ENCODE measurements at regions not wholly inside any gene's neighbourhood (a gene's known extent, or its start where the extent isn't known, plus 50 kb on each side); places are given as distances from the start of the nearest gene placed in this dataset.

DNA sequence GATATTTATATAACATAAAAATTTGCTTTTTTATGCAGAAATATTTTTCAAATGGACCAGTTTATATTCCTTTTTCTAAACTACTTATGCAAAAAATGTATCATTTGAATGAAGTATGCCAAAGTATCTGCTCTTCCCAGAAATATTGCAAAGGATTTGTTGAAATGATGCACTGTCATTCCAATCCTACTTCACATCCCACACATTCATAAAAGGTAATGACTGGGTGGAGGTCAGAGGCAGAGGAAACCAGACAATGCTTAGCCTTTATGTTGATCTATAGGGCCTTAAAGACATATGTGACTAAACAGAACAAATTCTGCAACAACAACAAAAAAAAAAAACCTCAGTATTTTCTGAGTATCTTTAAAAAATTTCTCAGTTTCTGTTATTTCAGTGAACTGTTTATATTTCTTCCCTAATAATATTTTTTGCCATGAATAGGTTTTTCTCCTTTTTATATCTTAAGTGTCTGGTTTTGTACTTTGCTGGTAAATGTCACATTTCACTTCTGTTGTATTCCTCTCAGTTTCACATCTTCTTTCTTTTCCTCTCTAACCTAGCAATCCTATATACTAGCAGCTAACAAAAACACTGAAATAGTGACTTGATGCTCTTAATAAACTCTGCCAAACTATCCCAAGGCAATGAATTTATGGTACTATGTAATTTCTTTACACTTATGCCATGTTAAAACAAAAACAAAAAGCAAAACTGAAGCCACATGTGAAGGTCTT lies 374.1 kb downstream of the BCKDHB start:
- Histone ChIP-seq H3K36me3 (no peaks in the 10 kb centered on the region), H3K27ac (no peak overlapping the region), H3K9me3 (no peaks in the 10 kb centered on the region), H3K4me1 (no peaks in the 10 kb centered on the region), H3K4me3 (no peak overlapping the region), H3K27me3 (no peaks in the 10 kb centered on the region), H3K9ac (ENCODE audit: low read depth in 2 of 2, low read length in 2 of 2) (no peak overlapping the region)
- intact Hi-C loops (cut with DNase I): no loop called here
- DNase-seq: no peak
- TF ChIP-seq, protein P1, sequence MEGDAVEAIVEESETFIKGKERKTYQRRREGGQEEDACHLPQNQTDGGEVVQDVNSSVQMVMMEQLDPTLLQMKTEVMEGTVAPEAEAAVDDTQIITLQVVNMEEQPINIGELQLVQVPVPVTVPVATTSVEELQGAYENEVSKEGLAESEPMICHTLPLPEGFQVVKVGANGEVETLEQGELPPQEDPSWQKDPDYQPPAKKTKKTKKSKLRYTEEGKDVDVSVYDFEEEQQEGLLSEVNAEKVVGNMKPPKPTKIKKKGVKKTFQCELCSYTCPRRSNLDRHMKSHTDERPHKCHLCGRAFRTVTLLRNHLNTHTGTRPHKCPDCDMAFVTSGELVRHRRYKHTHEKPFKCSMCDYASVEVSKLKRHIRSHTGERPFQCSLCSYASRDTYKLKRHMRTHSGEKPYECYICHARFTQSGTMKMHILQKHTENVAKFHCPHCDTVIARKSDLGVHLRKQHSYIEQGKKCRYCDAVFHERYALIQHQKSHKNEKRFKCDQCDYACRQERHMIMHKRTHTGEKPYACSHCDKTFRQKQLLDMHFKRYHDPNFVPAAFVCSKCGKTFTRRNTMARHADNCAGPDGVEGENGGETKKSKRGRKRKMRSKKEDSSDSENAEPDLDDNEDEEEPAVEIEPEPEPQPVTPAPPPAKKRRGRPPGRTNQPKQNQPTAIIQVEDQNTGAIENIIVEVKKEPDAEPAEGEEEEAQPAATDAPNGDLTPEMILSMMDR (IDR thresholded peaks at IDR 0.05): no peak

DNA sequence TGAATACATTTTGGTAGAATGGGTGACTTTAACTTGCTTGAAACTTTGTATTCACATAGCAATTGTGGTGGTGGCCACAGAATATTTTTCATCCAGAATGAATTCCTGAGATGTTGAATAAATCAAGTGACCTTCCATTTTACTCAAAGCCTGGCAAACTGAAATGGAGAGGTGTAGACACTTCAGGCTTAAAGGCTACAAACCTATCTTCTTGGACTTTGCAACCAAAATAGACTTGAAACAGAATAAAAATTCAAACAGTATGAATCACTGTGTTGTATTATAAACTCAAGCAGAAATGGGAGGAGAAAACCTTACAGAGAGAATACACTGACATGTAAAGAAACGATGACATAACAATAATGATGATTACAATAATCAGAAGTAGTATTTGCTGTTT lies 371.6 kb downstream of the BCKDHB start:
- Histone ChIP-seq H3K36me3 (no peaks in the 10 kb centered on the region), H3K4me3 (no peak overlapping the region), H3K27me3 (no peaks in the 10 kb centered on the region), H3K4me1 (no peaks in the 10 kb centered on the region), H3K27ac (no peak overlapping the region), H3K9me3 (no peaks in the 10 kb centered on the region), H3K9ac (ENCODE audit: low read depth in 2 of 2, low read length in 2 of 2) (no peak overlapping the region)
- no peak for DNase-seq
- TF ChIP-seq, protein P1 (IDR thresholded peaks at IDR 0.05): no peak
- intact Hi-C loops (cut with DNase I): no loop called here

DNA sequence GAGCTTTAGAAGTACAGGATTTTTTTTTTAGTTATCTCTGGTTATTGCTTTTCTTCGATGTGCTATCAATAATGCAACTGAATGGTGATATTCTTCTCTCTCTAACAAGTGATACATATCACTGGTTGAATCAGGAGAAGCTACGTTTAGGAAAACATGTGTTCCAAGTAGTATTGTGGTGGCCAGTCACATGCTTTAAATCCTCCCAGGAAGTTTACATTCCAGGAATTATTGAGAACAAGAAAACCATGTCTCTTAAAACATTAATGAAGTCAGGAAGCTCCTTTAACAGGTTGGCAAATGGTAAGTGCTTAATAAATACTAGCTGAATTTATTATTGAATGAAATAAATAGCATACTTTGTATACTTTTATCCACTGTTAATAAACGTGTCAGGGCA lies 371.1 kb downstream of the BCKDHB start:
- H3K4me3 ChIP-seq: no peak overlapping the region
- no peaks in the 10 kb centered on the region for H3K4me1 ChIP-seq
- H3K9ac ChIP-seq (ENCODE audit: low read depth in 2 of 2, low read length in 2 of 2): no peak overlapping the region
- no peaks in the 10 kb centered on the region for H3K9me3 ChIP-seq
- intact Hi-C loops (cut with DNase I): no loop called here
- DNase-seq: no peak
- H3K27ac ChIP-seq: no peak overlapping the region
- TF ChIP-seq, protein P1 (IDR thresholded peaks at IDR 0.05): no peak
- H3K36me3 ChIP-seq: no peaks in the 10 kb centered on the region
- no peaks in the 10 kb centered on the region for H3K27me3 ChIP-seq

DNA sequence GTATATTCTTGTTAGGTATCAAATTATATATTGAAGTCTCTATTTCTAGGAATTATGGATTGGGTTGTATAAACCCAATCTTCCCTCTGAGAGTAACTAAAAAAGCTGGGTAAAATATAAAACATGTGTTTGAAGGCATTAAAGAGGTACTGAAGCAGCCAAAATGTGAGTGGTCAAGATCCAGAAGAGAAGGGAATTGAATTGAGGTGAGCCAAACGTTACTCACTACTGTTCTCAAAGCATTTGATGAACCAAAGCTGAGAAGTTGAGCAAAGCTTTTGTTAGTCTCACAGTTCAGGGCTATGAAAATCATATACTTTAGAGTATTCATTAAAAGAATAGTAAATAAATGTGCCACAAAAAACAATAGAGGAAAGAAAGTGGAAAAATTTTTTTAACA lies 365.8 kb downstream of the BCKDHB start:
- H3K9ac ChIP-seq (ENCODE audit: low read depth in 2 of 2, low read length in 2 of 2): no peak overlapping the region
- no peak for DNase-seq
- no peak overlapping the region for H3K4me3 ChIP-seq
- intact Hi-C loops (cut with DNase I): no loop called here
- H3K9me3 ChIP-seq: no peaks in the 10 kb centered on the region
- no peaks in the 10 kb centered on the region for H3K27me3 ChIP-seq
- no peaks in the 10 kb centered on the region for H3K36me3 ChIP-seq
- TF ChIP-seq, protein P1 (IDR thresholded peaks at IDR 0.05): no peak
- no peak overlapping the region for H3K27ac ChIP-seq
- no peaks in the 10 kb centered on the region for H3K4me1 ChIP-seq

DNA sequence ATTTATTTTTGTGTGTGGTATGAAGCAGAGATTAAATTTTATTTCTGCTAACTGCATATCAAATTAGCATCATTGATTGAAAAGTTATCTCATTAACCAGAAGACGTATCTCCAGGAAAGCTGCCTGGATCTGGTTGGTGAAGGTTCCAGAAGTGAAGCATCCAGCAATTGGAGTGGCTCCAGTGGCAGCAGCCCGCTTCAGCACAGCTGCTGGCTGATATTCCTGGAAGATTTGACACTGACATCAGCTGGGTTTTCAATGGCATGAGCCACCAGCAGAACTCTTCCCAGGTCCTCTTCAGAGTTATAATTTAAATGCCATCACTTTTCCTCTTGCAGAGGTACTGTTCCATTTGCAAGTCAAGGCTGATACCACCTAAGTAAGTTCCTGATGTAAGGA lies 363.5 kb downstream of the BCKDHB start:
- H3K27ac ChIP-seq: no peak overlapping the region
- no peak overlapping the region for H3K9ac ChIP-seq (ENCODE audit: low read depth in 2 of 2, low read length in 2 of 2)
- H3K9me3 ChIP-seq: no peaks in the 10 kb centered on the region
- H3K27me3 ChIP-seq: no peaks in the 10 kb centered on the region
- TF ChIP-seq, protein P1 (IDR thresholded peaks at IDR 0.05): no peak
- intact Hi-C loops (cut with DNase I): no loop called here
- no peak overlapping the region for H3K4me3 ChIP-seq
- H3K36me3 ChIP-seq: no peaks in the 10 kb centered on the region
- no peaks in the 10 kb centered on the region for H3K4me1 ChIP-seq
- no peak for DNase-seq
